ENCODE measurements at regions not wholly inside any gene's neighbourhood (a gene's known extent, or its start where the extent isn't known, plus 50 kb on each side); places are given as distances from the start of the nearest gene placed in this dataset.

GRCh38 chrX:125654501-125654900 lies 334.8 kb downstream of the TEX13C start:
- intact Hi-C loops (cut with micrococcal nuclease) = no loop called here
- BruUV-seq (replicated peaks) = no TSS peak
- H2AFZ ChIP-seq (ENCODE audit: low read depth, low read length) = no peak overlapping the region
- FAIRE-seq (no peak), DNase-seq (ENCODE audit: low read depth, low spot score) (no peak)
- no peaks in the 10 kb centered on the region for H3K4me1 ChIP-seq (ENCODE audit: control insufficient read depth, extremely low read depth, insufficient read depth, low read length)
- ChIA-PET CTCF (no interaction called here), POLR2A (no interaction called here)
- H3K9me3 ChIP-seq (replicated peaks; ENCODE audit: control insufficient read depth, insufficient read depth, low read length) = no peaks in the 10 kb centered on the region
- no peak for TF ChIP-seq CTCF (IDR thresholded peaks at IDR 0.05; ENCODE audit: extremely low read depth in 1 of 2, insufficient read depth in 1 of 2, low read depth in 1 of 2, low read length in 2 of 2)
- H3K27ac ChIP-seq (ENCODE audit: insufficient read depth, low read depth, low read length) = no peak overlapping the region
- H3K36me3 ChIP-seq (ENCODE audit: control insufficient read depth in 2 of 2, extremely low read depth in 1 of 2, insufficient read depth in 2 of 2, low read length in 2 of 2) = no peaks in the 10 kb centered on the region
- H3K4me3 ChIP-seq (replicated peaks in 1 of 3; ENCODE audit: insufficient read depth in 1 of 3, low read depth in 1 of 3, low read length in 3 of 3) = no peak overlapping the region
- no peaks in the 10 kb centered on the region for H3K27me3 ChIP-seq (ENCODE audit: control insufficient read depth in 2 of 2, insufficient read depth in 2 of 2, low read length in 2 of 2)
- H3K4me2 ChIP-seq (ENCODE audit: insufficient read depth, low read length) = no peak overlapping the region
- H3K9ac ChIP-seq (replicated peaks; ENCODE audit: extremely low read depth, insufficient read depth, low read length) = no peak overlapping the region
- dilution Hi-C loops (cut with MboI; ENCODE audit: extremely low pct_ligation_motif_present, low sequenced_read_pairs) = no loop called here
- no peaks in the 10 kb centered on the region for H4K20me1 ChIP-seq (replicated peaks; ENCODE audit: control insufficient read depth, extremely low read depth, insufficient read depth, low read length)
- no peaks in the 10 kb centered on the region for H3K9me1 ChIP-seq (replicated peaks; ENCODE audit: control insufficient read depth, extremely low read depth, insufficient read depth, low read length)
- no peaks in the 10 kb centered on the region for H3K79me2 ChIP-seq (ENCODE audit: control insufficient read depth, insufficient read depth, low read length)

- H3K36me3 ChIP-seq (ENCODE audit: control insufficient read depth in 2 of 2, extremely low read depth in 1 of 2, insufficient read depth in 2 of 2, low read length in 2 of 2) = no peaks in the 10 kb centered on the region
- FAIRE-seq (no peak), DNase-seq (ENCODE audit: low read depth, low spot score) (no peak)
- ChIA-PET CTCF (no interaction called here), POLR2A (no interaction called here)
- no peaks in the 10 kb centered on the region for H3K9me3 ChIP-seq (replicated peaks; ENCODE audit: control insufficient read depth, insufficient read depth, low read length)
- no peak for TF ChIP-seq MYC (IDR thresholded peaks at IDR 0.05; ENCODE audit: low read depth, low read length)
- TF ChIP-seq JUN (IDR thresholded peaks at IDR 0.05; ENCODE audit: borderline replicate concordance, insufficient read depth, insufficient read length, low read depth) = no peak
- TF ChIP-seq EZH2 (IDR thresholded peaks at IDR 0.05; ENCODE audit: borderline replicate concordance, low read depth, low read length, severe bottlenecking) = no peak
- TF ChIP-seq POLR2A (IDR thresholded peaks at IDR 0.05; ENCODE audit: low read depth, low read length) = no peak
- TF ChIP-seq POLR2AphosphoS5 (IDR thresholded peaks at IDR 0.05; ENCODE audit: insufficient read depth, low read depth, low read length) = no peak
- no peak for TF ChIP-seq GATA2 (IDR thresholded peaks at IDR 0.05; ENCODE audit: insufficient read depth, insufficient read length, low read depth, low read length)
- TF ChIP-seq MAX (IDR thresholded peaks at IDR 0.05; ENCODE audit: insufficient read depth, insufficient read length) = no peak
- TF ChIP-seq FOS (IDR thresholded peaks at IDR 0.05; ENCODE audit: borderline replicate concordance, insufficient read depth, low read length) = no peak
- TF ChIP-seq CTCF (IDR thresholded peaks at IDR 0.05; ENCODE audit: extremely low read depth in 1 of 2, insufficient read depth in 1 of 2, low read depth in 1 of 2, low read length in 2 of 2) = no peak
- dilution Hi-C loops (cut with MboI; ENCODE audit: extremely low pct_ligation_motif_present, low sequenced_read_pairs) = no loop called here
- no peaks in the 10 kb centered on the region for H3K9me1 ChIP-seq (replicated peaks; ENCODE audit: control insufficient read depth, extremely low read depth, insufficient read depth, low read length)
- H3K9ac ChIP-seq (replicated peaks; ENCODE audit: extremely low read depth, insufficient read depth, low read length) = no peak overlapping the region
- intact Hi-C loops (cut with micrococcal nuclease) = no loop called here
- H2AFZ ChIP-seq (ENCODE audit: low read depth, low read length) = no peak overlapping the region
- no peaks in the 10 kb centered on the region for H3K4me1 ChIP-seq (ENCODE audit: control insufficient read depth, extremely low read depth, insufficient read depth, low read length)
- H3K27ac ChIP-seq (ENCODE audit: insufficient read depth, low read depth, low read length) = no peak overlapping the region
- no peaks in the 10 kb centered on the region for H4K20me1 ChIP-seq (replicated peaks; ENCODE audit: control insufficient read depth, extremely low read depth, insufficient read depth, low read length)
- no peaks in the 10 kb centered on the region for H3K27me3 ChIP-seq (ENCODE audit: control insufficient read depth in 2 of 2, insufficient read depth in 2 of 2, low read length in 2 of 2)
- no peaks in the 10 kb centered on the region for H3K79me2 ChIP-seq (ENCODE audit: control insufficient read depth, insufficient read depth, low read length)
- H3K4me2 ChIP-seq (ENCODE audit: insufficient read depth, low read length) = no peak overlapping the region
- H3K4me3 ChIP-seq (replicated peaks in 1 of 3; ENCODE audit: insufficient read depth in 1 of 3, low read depth in 1 of 3, low read length in 3 of 3) = no peak overlapping the region
- no TSS peak for BruUV-seq (replicated peaks)
Measured at GRCh38 chrX:125673758-125674157, 354.1 kb downstream of the TEX13C start.
